ENCODE measurements at regions not wholly inside any gene's neighbourhood (a gene's known extent, or its start where the extent isn't known, plus 50 kb on each side); places are given as distances from the start of the nearest gene placed in this dataset.

DNA sequence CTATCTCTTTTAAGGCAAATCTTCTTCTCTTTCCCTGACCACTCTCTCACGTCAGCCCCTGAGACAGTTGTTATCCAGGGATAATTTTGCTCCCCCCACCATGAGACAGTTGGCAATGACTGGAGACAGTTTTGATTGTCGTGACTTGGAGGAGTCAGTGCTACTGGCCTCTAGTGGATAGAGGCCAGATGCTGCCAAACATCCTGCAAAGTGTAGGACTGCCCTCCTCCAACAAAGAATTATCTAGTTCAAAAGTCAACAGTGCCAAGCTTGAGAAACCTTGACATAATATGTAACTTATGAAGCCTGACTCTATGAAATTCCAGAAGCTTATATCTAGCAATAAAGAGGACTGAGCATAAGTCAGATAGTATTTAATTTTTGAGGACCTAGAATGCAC, 502.1 kb upstream of the IGFBP7 start:
- TF ChIP-seq, protein P1, sequence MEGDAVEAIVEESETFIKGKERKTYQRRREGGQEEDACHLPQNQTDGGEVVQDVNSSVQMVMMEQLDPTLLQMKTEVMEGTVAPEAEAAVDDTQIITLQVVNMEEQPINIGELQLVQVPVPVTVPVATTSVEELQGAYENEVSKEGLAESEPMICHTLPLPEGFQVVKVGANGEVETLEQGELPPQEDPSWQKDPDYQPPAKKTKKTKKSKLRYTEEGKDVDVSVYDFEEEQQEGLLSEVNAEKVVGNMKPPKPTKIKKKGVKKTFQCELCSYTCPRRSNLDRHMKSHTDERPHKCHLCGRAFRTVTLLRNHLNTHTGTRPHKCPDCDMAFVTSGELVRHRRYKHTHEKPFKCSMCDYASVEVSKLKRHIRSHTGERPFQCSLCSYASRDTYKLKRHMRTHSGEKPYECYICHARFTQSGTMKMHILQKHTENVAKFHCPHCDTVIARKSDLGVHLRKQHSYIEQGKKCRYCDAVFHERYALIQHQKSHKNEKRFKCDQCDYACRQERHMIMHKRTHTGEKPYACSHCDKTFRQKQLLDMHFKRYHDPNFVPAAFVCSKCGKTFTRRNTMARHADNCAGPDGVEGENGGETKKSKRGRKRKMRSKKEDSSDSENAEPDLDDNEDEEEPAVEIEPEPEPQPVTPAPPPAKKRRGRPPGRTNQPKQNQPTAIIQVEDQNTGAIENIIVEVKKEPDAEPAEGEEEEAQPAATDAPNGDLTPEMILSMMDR (IDR thresholded peaks at IDR 0.05), result peak; percentile 31
- TF ChIP-seq ZFX (IDR thresholded peaks at IDR 0.05; ENCODE audit: borderline replicate concordance), result no peak

Data from 22Rv1 (cell line).